Liver (tissue), 7 donors: ENCODE measurements at regions not wholly inside any gene's neighbourhood (a gene's known extent, or its start where the extent isn't known, plus 50 kb on each side); places are given as distances from the start of the nearest gene placed in this dataset.

Experiments
- DNase-seq: peaks from one replicate; pipeline ENCODE4 v3.0.0-alpha.2; 2017; ENCODE audit warnings: low spot score
- H3K27ac ChIP-seq, 2 donors: one replicate each; pipeline ENCODE4 v1.7.0; 2013; ENCODE audit warnings: inconsistent platforms in 2 of 2, low read length in 2 of 2, control low read depth in 1 of 2, low read depth in 1 of 2, mild to moderate bottlenecking in 1 of 2
- H3K27me3 ChIP-seq, 4 donors: one replicate each; pipeline versions ENCODE4 v1.6.1 to v1.7.0; 2013; ENCODE audit warnings: low read length in 3 of 4, inconsistent platforms in 1 of 4, mild to moderate bottlenecking in 1 of 4, moderate library complexity in 1 of 4; ENCODE audit not compliant: control insufficient read depth in 4 of 4, insufficient read depth in 4 of 4
- H3K36me3 ChIP-seq, 4 donors: one replicate each; pipeline versions ENCODE4 v1.6.1 to v1.7.0; 2013; ENCODE audit warnings: low read length in 3 of 4, mild to moderate bottlenecking in 3 of 4, low read depth in 1 of 4, moderate library complexity in 1 of 4; ENCODE audit not compliant: control insufficient read depth in 4 of 4, insufficient read depth in 3 of 4
- H3K4me1 ChIP-seq, 4 donors: one replicate each; pipeline versions ENCODE4 v1.6.1 to v1.7.0; 2013; ENCODE audit warnings: low read length in 3 of 4, mild to moderate bottlenecking in 3 of 4, moderate library complexity in 1 of 4; ENCODE audit not compliant: control insufficient read depth in 4 of 4, insufficient read depth in 4 of 4
- H3K4me3 ChIP-seq, 3 donors: one replicate each; pipeline versions ENCODE4 v1.6.1 to v1.7.0; 2013; ENCODE audit warnings: low read length in 3 of 3, control low read depth in 1 of 3, low read depth in 1 of 3, mild to moderate bottlenecking in 1 of 3
- H3K9ac ChIP-seq, 2 donors: one replicate each; pipeline ENCODE4 v1.7.0; 2013; ENCODE audit warnings: low read length in 2 of 2, mild to moderate bottlenecking in 2 of 2, moderate library complexity in 2 of 2, control low read depth in 1 of 2, low read depth in 1 of 2
- H3K9me3 ChIP-seq, 4 donors: one replicate each; pipeline versions ENCODE4 v1.6.1 to v1.7.0; 2013; ENCODE audit warnings: low read length in 3 of 4; ENCODE audit not compliant: control insufficient read depth in 4 of 4
- ATF3 ChIP-seq: IDR thresholded peaks from 2 replicates; pipeline ENCODE4 v1.6.1; 2016; ENCODE audit warnings: antibody characterized with exemption
- EGR1 ChIP-seq, 2 donors: IDR thresholded peaks; 2 replicates each; pipeline ENCODE4 v1.6.1; 2016 to 2018; ENCODE audit warnings: antibody characterized with exemption in 2 of 2, low read depth in 2 of 2
- FOXA1 ChIP-seq: IDR thresholded peaks from 2 replicates; pipeline ENCODE4 v1.6.1; 2016; ENCODE audit warnings: antibody characterized with exemption
- FOXA2 ChIP-seq: IDR thresholded peaks from 2 replicates; pipeline ENCODE4 v1.6.1; 2016; ENCODE audit warnings: antibody characterized with exemption
- GABPA ChIP-seq, 2 donors: IDR thresholded peaks in 1 of 2; conservative IDR thresholded peaks in 1 of 2; 2 replicates each; pipeline ENCODE4 v1.6.1; 2016; ENCODE audit warnings: antibody characterized with exemption in 2 of 2, mild to moderate bottlenecking in 1 of 2, moderate library complexity in 1 of 2
- HNF4A ChIP-seq, 2 donors: conservative IDR thresholded peaks; 2 replicates each; pipeline ENCODE4 v1.6.1; 2016; ENCODE audit warnings: antibody characterized with exemption in 2 of 2, mild to moderate bottlenecking in 2 of 2
- HNF4G ChIP-seq: IDR thresholded peaks from 2 replicates; pipeline ENCODE4 v1.6.1; 2016; ENCODE audit warnings: antibody characterized with exemption
- JUND ChIP-seq, 2 donors: IDR thresholded peaks; 2 replicates each; pipeline ENCODE4 v1.6.1; 2016; ENCODE audit warnings: antibody characterized with exemption in 2 of 2
- MAX ChIP-seq: IDR thresholded peaks from 2 replicates; pipeline ENCODE4 v1.6.1; 2016; ENCODE audit warnings: antibody characterized with exemption
- NR2F2 ChIP-seq: IDR thresholded peaks from 2 replicates; pipeline ENCODE4 v1.6.1; 2016; ENCODE audit warnings: antibody characterized with exemption
- RAD21 ChIP-seq, 2 donors: IDR thresholded peaks; 2 replicates each; pipeline ENCODE4 v1.6.1; 2016; ENCODE audit warnings: antibody characterized with exemption in 2 of 2, mild to moderate bottlenecking in 2 of 2
- RXRA ChIP-seq, 2 donors: IDR thresholded peaks; 2 replicates each; pipeline ENCODE4 v1.6.1; 2017 to 2018; ENCODE audit warnings: antibody characterized with exemption in 2 of 2, mild to moderate bottlenecking in 1 of 2
- SP1 ChIP-seq: IDR thresholded peaks from 2 replicates; pipeline ENCODE4 v1.6.1; 2018; ENCODE audit warnings: antibody characterized with exemption, mild to moderate bottlenecking
- TAF1 ChIP-seq: conservative IDR thresholded peaks from 2 replicates; pipeline ENCODE4 v1.6.1; 2016; ENCODE audit warnings: antibody characterized with exemption, mild to moderate bottlenecking
- YY1 ChIP-seq: IDR thresholded peaks from 2 replicates; pipeline ENCODE4 v1.6.1; 2016; ENCODE audit warnings: antibody characterized with exemption, mild to moderate bottlenecking
- WGBS: extraction: QIAGEN DNeasy Blood & Tissue Kit; methylation state at CpG from one replicate; pipeline ENCODE4 v1.1.7; 2013; 5-methylcytosine and 5-hydroxymethylcytosine counted together
- TF ChIP-seq, protein P1 (sequence below): IDR thresholded peaks from 2 replicates; pipeline ENCODE4 v1.6.1; 2016; ENCODE audit warnings: antibody characterized with exemption, mild to moderate bottlenecking
- TF ChIP-seq, protein P2 (sequence below): IDR thresholded peaks from 2 replicates; pipeline ENCODE4 v1.6.1; 2016; ENCODE audit warnings: antibody characterized with exemption
- donor health status: healthy.
- donor health status: healthy.
- donor health status: healthy.
- donor health status: healthy.

DNA sequence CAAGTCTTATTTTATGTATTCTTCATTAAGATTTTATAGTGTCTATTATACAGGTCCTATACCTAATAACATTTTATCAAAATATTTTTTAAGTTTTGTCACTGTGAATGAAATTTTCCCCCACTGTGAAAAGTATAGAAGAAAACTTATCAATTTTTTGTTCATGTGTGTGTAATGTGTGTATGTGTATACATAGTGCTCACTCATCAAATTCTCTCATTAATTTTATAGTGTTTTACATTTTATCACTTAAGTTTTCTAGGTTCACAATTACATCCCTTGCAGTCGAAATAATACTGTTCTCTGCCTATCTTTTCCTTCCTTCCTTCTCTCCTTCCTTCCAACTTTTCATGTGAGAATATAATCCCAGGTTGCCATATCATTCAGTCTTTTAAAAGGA, 93.2 kb upstream of the FBXO11 start:
- Histone ChIP-seq H3K27me3 (peaks cover 0 to 3% (median 0%) of the 10 kb centered on the region in 4 donors), H3K4me1 (no peaks in the 10 kb centered on the region), H3K9me3 (no peaks in the 10 kb centered on the region), H3K36me3 (no peaks in the 10 kb centered on the region), H3K4me3 (no peak overlapping the region), H3K27ac (no peak overlapping the region), H3K9ac (no peak overlapping the region)
- TF ChIP-seq GABPA (IDR thresholded peaks at IDR 0.05 in 1 of 2, conservative IDR thresholded peaks at IDR 0.05 in 1 of 2) (no peak), FOXA1 (no peak), SP1 (no peak), MAX (no peak), RXRA (IDR thresholded peaks at IDR 0.05) (no peak)
- TF ChIP-seq, protein P1, sequence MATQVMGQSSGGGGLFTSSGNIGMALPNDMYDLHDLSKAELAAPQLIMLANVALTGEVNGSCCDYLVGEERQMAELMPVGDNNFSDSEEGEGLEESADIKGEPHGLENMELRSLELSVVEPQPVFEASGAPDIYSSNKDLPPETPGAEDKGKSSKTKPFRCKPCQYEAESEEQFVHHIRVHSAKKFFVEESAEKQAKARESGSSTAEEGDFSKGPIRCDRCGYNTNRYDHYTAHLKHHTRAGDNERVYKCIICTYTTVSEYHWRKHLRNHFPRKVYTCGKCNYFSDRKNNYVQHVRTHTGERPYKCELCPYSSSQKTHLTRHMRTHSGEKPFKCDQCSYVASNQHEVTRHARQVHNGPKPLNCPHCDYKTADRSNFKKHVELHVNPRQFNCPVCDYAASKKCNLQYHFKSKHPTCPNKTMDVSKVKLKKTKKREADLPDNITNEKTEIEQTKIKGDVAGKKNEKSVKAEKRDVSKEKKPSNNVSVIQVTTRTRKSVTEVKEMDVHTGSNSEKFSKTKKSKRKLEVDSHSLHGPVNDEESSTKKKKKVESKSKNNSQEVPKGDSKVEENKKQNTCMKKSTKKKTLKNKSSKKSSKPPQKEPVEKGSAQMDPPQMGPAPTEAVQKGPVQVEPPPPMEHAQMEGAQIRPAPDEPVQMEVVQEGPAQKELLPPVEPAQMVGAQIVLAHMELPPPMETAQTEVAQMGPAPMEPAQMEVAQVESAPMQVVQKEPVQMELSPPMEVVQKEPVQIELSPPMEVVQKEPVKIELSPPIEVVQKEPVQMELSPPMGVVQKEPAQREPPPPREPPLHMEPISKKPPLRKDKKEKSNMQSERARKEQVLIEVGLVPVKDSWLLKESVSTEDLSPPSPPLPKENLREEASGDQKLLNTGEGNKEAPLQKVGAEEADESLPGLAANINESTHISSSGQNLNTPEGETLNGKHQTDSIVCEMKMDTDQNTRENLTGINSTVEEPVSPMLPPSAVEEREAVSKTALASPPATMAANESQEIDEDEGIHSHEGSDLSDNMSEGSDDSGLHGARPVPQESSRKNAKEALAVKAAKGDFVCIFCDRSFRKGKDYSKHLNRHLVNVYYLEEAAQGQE: no peak
- WGBS: 94% methylated on average over 1 of the region's 1 CpG
- no peak for DNase-seq

GRCh38 chr2:48001498-48001897, 95.2 kb upstream of the FBXO11 start:
- Histone ChIP-seq H3K4me3 (no peak overlapping the region), H3K27me3 (peaks cover 0 to 3% (median 0%) of the 10 kb centered on the region in 4 donors)
- TF ChIP-seq TAF1 (no peak), HNF4A (conservative IDR thresholded peaks at IDR 0.05) (peak in 1 of 2 donors; percentile 5)

DNA sequence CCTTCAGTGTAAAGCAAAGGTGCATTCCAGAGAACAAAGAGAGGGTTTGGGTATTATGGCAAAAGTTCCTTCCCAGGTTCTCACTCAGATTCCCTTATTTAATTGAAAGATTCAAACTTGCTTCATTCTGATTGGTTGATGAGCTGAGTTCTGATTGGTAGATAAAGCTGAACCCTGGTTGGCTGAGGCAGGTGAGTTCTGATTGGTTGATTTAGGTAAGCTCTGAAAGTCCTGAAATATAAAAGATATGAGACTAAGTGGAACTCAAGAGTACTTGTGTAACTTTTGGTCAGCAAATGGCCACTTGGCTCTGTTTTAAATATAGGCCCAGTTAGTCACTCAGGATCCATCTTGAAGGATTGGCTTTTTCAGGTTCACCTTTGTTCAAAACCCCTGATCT, 99.8 kb upstream of the FBXO11 start:
- H3K36me3 ChIP-seq: no peaks in the 10 kb centered on the region
- H3K27ac ChIP-seq: no peak overlapping the region
- no peaks in the 10 kb centered on the region for H3K4me1 ChIP-seq
- TF ChIP-seq EGR1 (IDR thresholded peaks at IDR 0.05; ENCODE audit: low read depth in 2 of 2): no peak
- TF ChIP-seq TAF1: no peak
- no peak for TF ChIP-seq FOXA2
- TF ChIP-seq MAX: no peak
- TF ChIP-seq, protein P2, sequence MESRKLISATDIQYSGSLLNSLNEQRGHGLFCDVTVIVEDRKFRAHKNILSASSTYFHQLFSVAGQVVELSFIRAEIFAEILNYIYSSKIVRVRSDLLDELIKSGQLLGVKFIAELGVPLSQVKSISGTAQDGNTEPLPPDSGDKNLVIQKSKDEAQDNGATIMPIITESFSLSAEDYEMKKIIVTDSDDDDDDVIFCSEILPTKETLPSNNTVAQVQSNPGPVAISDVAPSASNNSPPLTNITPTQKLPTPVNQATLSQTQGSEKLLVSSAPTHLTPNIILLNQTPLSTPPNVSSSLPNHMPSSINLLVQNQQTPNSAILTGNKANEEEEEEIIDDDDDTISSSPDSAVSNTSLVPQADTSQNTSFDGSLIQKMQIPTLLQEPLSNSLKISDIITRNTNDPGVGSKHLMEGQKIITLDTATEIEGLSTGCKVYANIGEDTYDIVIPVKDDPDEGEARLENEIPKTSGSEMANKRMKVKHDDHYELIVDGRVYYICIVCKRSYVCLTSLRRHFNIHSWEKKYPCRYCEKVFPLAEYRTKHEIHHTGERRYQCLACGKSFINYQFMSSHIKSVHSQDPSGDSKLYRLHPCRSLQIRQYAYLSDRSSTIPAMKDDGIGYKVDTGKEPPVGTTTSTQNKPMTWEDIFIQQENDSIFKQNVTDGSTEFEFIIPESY: no peak
- TF ChIP-seq RXRA (IDR thresholded peaks at IDR 0.05): no peak
- TF ChIP-seq SP1: no peak
- TF ChIP-seq FOXA1: no peak
- TF ChIP-seq HNF4G: no peak
- no peak for TF ChIP-seq GABPA (IDR thresholded peaks at IDR 0.05 in 1 of 2, conservative IDR thresholded peaks at IDR 0.05 in 1 of 2)
- TF ChIP-seq YY1: no peak
- TF ChIP-seq HNF4A (conservative IDR thresholded peaks at IDR 0.05): no peak
- TF ChIP-seq RAD21 (IDR thresholded peaks at IDR 0.05): no peak
- no peak for TF ChIP-seq ATF3
- TF ChIP-seq NR2F2: no peak
- TF ChIP-seq JUND (IDR thresholded peaks at IDR 0.05): no peak
- TF ChIP-seq, protein P1: no peak

More at GRCh38 chr2:48001498-48001897, 95.2 kb upstream of the FBXO11 start:
- Histone ChIP-seq H3K27ac (no peak overlapping the region), H3K9ac (no peak overlapping the region), H3K9me3 (no peaks in the 10 kb centered on the region), H3K4me1 (no peaks in the 10 kb centered on the region), H3K36me3 (no peaks in the 10 kb centered on the region)
- DNase-seq: no peak

More for the DNA sequence above, 99.8 kb upstream of the FBXO11 start:
- Histone ChIP-seq H3K4me3 (no peak overlapping the region), H3K9ac (no peak overlapping the region), H3K9me3 (no peaks in the 10 kb centered on the region), H3K27me3 (no peaks in the 10 kb centered on the region)
- no peak for DNase-seq
